ENCODE measurements at regions not wholly inside any gene's neighbourhood (a gene's known extent, or its start where the extent isn't known, plus 50 kb on each side); places are given as distances from the start of the nearest gene placed in this dataset.

DNA sequence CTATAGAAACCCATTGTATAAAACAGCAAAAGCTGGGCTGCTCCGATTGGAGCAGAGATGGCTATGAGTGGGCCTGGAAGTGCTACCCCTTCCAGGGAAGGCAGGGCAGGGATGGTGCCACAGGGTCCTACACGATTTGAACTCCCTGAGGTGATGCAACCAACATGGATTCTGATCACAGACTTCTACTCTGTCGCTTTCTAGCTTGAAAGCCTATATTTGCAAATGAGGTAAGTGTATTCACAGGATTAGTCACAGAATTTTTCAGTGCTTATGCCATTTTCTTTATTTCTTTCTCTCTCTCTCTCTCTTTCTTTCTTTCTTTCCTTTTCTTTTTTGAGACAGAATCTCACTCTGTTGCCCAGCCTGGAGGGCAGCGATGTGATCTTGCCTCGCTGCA, 179.0 kb downstream of the SPRY2 start:
- Histone ChIP-seq H3K27me3 (ENCODE audit: control insufficient read depth, insufficient read depth, low read length) (no peaks in the 10 kb centered on the region), H3K56ac (ENCODE audit: extremely low read depth, insufficient read depth, low read length) (no peak overlapping the region), H3K4me3 (ENCODE audit: insufficient read depth, low read depth, low read length) (no peak overlapping the region), H3K4me1 (ENCODE audit: control insufficient read depth, insufficient read depth, low read length) (0 out of 2 replicates have a peak, but pooled peaks cover 2% of the 10 kb centered on the region), H4K5ac (ENCODE audit: low read depth, low read length) (no peak overlapping the region; the same call in 1 of the 2 replicates), H2BK15ac (ENCODE audit: low read depth, low read length) (no peak overlapping the region), H3K9me1 (ENCODE audit: insufficient read depth, low read length) (no peaks in the 10 kb centered on the region), H4K91ac (ENCODE audit: insufficient read depth, low read depth, low read length) (no peak overlapping the region), H2BK20ac (ENCODE audit: low read depth, low read length) (no peak overlapping the region), H3K18ac (ENCODE audit: low read depth, low read length) (no peak overlapping the region), H3K14ac (replicated peaks; ENCODE audit: low read depth, low read length) (0 out of 2 replicates have a peak overlapping the region, but pooled peaks have one; percentile 25), H3K9me3 (ENCODE audit: control insufficient read depth, insufficient read depth, low read length) (no peaks in the 10 kb centered on the region), H3K36me3 (ENCODE audit: control insufficient read depth, insufficient read depth, low read length) (no peaks in the 10 kb centered on the region), H2AK5ac (ENCODE audit: low read depth, low read length) (no peak overlapping the region), H4K20me1 (ENCODE audit: insufficient read depth, low read length) (no peaks in the 10 kb centered on the region), H3K79me1 (ENCODE audit: low read depth in 1 of 2, low read length in 2 of 2) (no peaks in the 10 kb centered on the region), H3K4ac (ENCODE audit: low read depth, low read length) (no peak overlapping the region), H2AK9ac (replicated peaks; ENCODE audit: low read depth, low read length, poor library complexity) (no peak overlapping the region), H2BK120ac (ENCODE audit: low read depth, low read length) (no peak overlapping the region), H2BK5ac (ENCODE audit: low read depth, low read length, poor library complexity, severe bottlenecking) (no peak overlapping the region), H2AFZ (replicated peaks; ENCODE audit: low read length, poor library complexity) (no peak overlapping the region), H3K4me2 (ENCODE audit: low read depth, low read length) (no peak overlapping the region), H3K23ac (ENCODE audit: low read depth, low read length) (no peak overlapping the region), H4K8ac (ENCODE audit: low read depth in 2 of 2, low read length in 2 of 2) (no peak overlapping the region), H3K9ac (ENCODE audit: low read depth, low read length) (no peak overlapping the region), H3K27ac (ENCODE audit: insufficient read depth, low read length) (no peak overlapping the region)
- dilution Hi-C loops (cut with HindIII; ENCODE audit: low sequenced_read_pairs, unreplicated experiment), result no loop called here
- peak; percentile 49 for DNase-seq
- BruUV-seq (replicated peaks), result no TSS peak
- ATAC-seq (ENCODE audit: low read depth), result no peak; the same call in 1 of the 2 replicates
- ChIA-PET POLR2A (ENCODE audit: unreplicated experiment) (no interaction called here), CTCF (no interaction called here)
- no CpG with 5 or more reads among the region's 5 CpGs for WGBS, 2 experiments (ENCODE audit: extremely low coverage in 2 of 2, insufficient read length in 1 of 2)
- peak; percentile 72 for TF ChIP-seq CEBPB (IDR thresholded peaks at IDR 0.05; ENCODE audit: low read depth, low read length)
- TF ChIP-seq NFE2L2 (IDR thresholded peaks at IDR 0.05; ENCODE audit: low read depth, low read length), result no peak
- in situ Hi-C loops (cut with MboI; ENCODE audit: low sequenced_read_pairs), result no loop called here
- intact Hi-C loops (cut with micrococcal nuclease), result no loop called here

All from IMR-90 (cell line).